Testis (tissue), 2 donors: ENCODE measurements at regions not wholly inside any gene's neighbourhood (a gene's known extent, or its start where the extent isn't known, plus 50 kb on each side); places are given as distances from the start of the nearest gene placed in this dataset.

Experiments
- CTCF ChIP-seq, 3 experiments: fragments of 450-650 bp in 2 of 3; fragments of 200-600 bp in 1 of 3; sonication (generic) in 1 of 3; IDR thresholded peaks; one replicate each; pipeline ENCODE4 v1.5.1; 2016 to 2019; ENCODE audit warnings: antibody characterized with exemption in 3 of 3, mild to moderate bottlenecking in 2 of 3, moderate library complexity in 1 of 3
- POLR2A ChIP-seq: fragments of 450-650 bp; IDR thresholded peaks from one replicate; pipeline ENCODE4 v1.6.1; 2017; ENCODE audit warnings: antibody characterized with exemption, mild to moderate bottlenecking, moderate library complexity

- TF ChIP-seq CTCF (IDR thresholded peaks at IDR 0.05) (no peak), POLR2A (no peak)
Measured at GRCh38 chr22:49543876-49544275, 283.8 kb downstream of the BRD1 start.
